Right lobe of liver (tissue), 6 donors: ENCODE measurements at regions not wholly inside any gene's neighbourhood (a gene's known extent, or its start where the extent isn't known, plus 50 kb on each side); places are given as distances from the start of the nearest gene placed in this dataset.
A peak's percentile ranks its signal among the peaks of the same experiment; 100 is the strongest.
"Not testable (repeated sequence)": the region's sequence is repeated elsewhere in the genome, so short reads cannot be mapped to it uniquely, and the experiment has no call there.

Experiments used
- ATAC-seq, 4 donors: fragments of 200-7000 bp; cut with Tn5 transposase; one replicate each; pipeline ENCODE4 v1.9.1; 2020; ENCODE audit warnings: mild to moderate bottlenecking in 4 of 4, moderate library complexity in 4 of 4
- DNase-seq, 3 donors: peaks; one replicate each; pipeline ENCODE4 v3.0.0-alpha.2; 2020
- H3K27ac ChIP-seq, 3 donors: fragments of 200-600 bp; one replicate each; pipeline ENCODE4 v1.8.0; 2022
- H3K27me3 ChIP-seq, 2 donors: fragments of 200-600 bp; one replicate each; pipeline ENCODE4 v1.8.0; 2022
- H3K36me3 ChIP-seq, 4 donors: fragments of 200-600 bp; sonication (generic) in 1 of 4; one replicate each; pipeline versions ENCODE4 v1.5.1 to v1.8.0; 2017 to 2022; ENCODE audit warnings: control low read depth in 1 of 4
- H3K4me1 ChIP-seq, 4 donors: fragments of 200-600 bp; sonication (generic) in 1 of 4; one replicate each; pipeline versions ENCODE4 v1.5.1 to v1.8.0; 2017 to 2022; ENCODE audit warnings: control low read depth in 1 of 4
- H3K4me3 ChIP-seq, 3 donors: fragments of 200-600 bp; one replicate each; pipeline ENCODE4 v1.8.0; 2022
- H3K9me3 ChIP-seq, 4 donors: fragments of 200-600 bp; sonication (generic) in 1 of 4; one replicate each; pipeline versions ENCODE4 v1.5.1 to v1.8.0; 2017 to 2022; ENCODE audit warnings: control low read depth in 1 of 4
- POLR2A ChIP-seq: fragments of 450-650 bp; IDR thresholded peaks from one replicate; pipeline ENCODE4 v1.6.1; 2017; ENCODE audit warnings: antibody characterized with exemption, mild to moderate bottlenecking
- WGBS: methylation state at CpG from one replicate; pipeline ENCODE4 v1.1.6; 2018; ENCODE audit warnings: low coverage, low lambda C conversion rate; ENCODE audit not compliant: insufficient coverage; ENCODE audit errors: missing lambda C conversion rate; 5-methylcytosine and 5-hydroxymethylcytosine counted together
- intact Hi-C, 2 donors: fragments of 100-400 bp; cut with DNase I; formaldehyde crosslinking; loops; one replicate each; pipeline versions ENCODE4 v1.11.2 to v1.14.1; 2022
- TF ChIP-seq, protein P1 (sequence below), 4 donors: fragments of 200-600 bp in 3 of 4; fragments of 450-650 bp in 1 of 4; IDR thresholded peaks; one replicate each; pipeline versions ENCODE4 v1.5.1 to v1.8.0; 2016 to 2022; ENCODE audit warnings: antibody characterized with exemption in 4 of 4, mild to moderate bottlenecking in 2 of 4
- donor health status: DM: no; HTN: yes; CAD: no.
- donor health status: DM: no; HTN: no; CAD: no.
- donor health status: DM: no; HTN: no; CAD: no.
- donor health status: DM: no; HTN: yes; CAD: no.
- donor health status: DM: no; HTN: yes; CAD: no.

DNA sequence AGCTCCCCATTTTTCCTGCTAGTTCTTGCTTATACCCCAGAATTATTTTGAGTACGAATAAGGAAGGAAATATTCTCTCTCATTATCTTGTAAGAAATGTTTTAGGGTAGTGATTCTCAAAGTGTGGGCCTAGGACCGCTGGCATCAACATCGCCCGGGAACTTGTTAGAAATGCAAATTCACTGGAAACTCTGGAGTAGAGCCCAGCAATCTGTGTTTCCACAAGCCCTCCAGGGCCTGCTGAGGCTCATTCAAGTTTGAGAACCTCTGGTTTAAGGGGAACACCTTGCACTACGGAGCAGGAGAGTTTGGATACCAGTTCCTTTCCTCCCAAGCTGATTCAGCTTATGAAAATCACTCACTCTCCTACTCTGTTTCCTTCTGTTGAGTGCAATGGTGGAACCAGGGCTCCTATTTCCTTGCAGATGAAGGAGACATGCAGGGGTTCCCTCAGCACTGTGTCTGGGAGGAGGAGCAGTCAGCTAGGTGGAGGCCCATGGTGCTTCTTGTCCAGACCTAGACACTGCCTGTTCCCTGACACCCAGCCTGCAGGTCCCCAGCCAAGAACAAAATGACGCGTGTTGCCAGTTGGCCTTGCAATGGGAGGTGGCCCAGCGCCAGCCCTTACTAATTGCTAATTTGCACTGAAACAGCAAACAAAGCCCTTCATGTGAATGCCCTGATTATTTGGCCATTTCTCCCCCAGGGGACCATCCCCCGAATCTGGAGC is 68.5 kb downstream of the CYTL1 start:
- H3K4me3 ChIP-seq = no peak overlapping the region
- no peaks in the 10 kb centered on the region for H3K9me3 ChIP-seq
- intact Hi-C loops = no loop called here
- ATAC-seq (no peak), DNase-seq (no peak)
- no peaks in the 10 kb centered on the region for H3K4me1 ChIP-seq
- TF ChIP-seq, protein P1, sequence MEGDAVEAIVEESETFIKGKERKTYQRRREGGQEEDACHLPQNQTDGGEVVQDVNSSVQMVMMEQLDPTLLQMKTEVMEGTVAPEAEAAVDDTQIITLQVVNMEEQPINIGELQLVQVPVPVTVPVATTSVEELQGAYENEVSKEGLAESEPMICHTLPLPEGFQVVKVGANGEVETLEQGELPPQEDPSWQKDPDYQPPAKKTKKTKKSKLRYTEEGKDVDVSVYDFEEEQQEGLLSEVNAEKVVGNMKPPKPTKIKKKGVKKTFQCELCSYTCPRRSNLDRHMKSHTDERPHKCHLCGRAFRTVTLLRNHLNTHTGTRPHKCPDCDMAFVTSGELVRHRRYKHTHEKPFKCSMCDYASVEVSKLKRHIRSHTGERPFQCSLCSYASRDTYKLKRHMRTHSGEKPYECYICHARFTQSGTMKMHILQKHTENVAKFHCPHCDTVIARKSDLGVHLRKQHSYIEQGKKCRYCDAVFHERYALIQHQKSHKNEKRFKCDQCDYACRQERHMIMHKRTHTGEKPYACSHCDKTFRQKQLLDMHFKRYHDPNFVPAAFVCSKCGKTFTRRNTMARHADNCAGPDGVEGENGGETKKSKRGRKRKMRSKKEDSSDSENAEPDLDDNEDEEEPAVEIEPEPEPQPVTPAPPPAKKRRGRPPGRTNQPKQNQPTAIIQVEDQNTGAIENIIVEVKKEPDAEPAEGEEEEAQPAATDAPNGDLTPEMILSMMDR (IDR thresholded peaks at IDR 0.05) = no peak
- TF ChIP-seq POLR2A = no peak
- no peaks in the 10 kb centered on the region for H3K36me3 ChIP-seq
- H3K27me3 ChIP-seq = no peaks in the 10 kb centered on the region
- WGBS = 58% methylated on average over 6 of the region's 9 CpGs
- no peak overlapping the region for H3K27ac ChIP-seq

DNA sequence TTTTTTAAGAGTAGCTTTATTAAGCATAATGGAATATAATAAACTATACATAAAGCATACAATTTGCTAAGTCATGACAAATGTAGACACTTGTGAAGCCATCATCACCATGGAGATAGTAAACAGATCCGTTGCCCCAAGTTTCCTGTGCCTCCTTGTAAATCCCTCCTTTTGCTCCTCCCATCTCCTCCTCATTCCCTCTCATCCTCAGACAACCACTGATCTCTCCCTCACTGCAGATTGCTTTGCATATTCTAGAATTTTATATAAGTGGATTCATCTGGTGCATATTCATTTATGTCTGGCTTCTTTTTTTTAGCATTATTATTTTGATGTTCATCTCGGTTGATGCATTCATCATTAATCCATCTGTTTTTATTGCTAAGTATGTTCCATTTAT is 67.0 kb downstream of the CYTL1 start:
- no peak for TF ChIP-seq POLR2A
- no peak for DNase-seq
- 47% methylated on average over 2 of the region's 2 CpGs for WGBS
- Histone ChIP-seq H3K27me3 (no peaks in the 10 kb centered on the region), H3K9me3 (no peaks in the 10 kb centered on the region), H3K4me1 (no peaks in the 10 kb centered on the region), H3K36me3 (no peaks in the 10 kb centered on the region), H3K4me3 (no peak overlapping the region), H3K27ac (no peak overlapping the region)
- intact Hi-C loops = no loop called here
- ATAC-seq = no peak

DNA sequence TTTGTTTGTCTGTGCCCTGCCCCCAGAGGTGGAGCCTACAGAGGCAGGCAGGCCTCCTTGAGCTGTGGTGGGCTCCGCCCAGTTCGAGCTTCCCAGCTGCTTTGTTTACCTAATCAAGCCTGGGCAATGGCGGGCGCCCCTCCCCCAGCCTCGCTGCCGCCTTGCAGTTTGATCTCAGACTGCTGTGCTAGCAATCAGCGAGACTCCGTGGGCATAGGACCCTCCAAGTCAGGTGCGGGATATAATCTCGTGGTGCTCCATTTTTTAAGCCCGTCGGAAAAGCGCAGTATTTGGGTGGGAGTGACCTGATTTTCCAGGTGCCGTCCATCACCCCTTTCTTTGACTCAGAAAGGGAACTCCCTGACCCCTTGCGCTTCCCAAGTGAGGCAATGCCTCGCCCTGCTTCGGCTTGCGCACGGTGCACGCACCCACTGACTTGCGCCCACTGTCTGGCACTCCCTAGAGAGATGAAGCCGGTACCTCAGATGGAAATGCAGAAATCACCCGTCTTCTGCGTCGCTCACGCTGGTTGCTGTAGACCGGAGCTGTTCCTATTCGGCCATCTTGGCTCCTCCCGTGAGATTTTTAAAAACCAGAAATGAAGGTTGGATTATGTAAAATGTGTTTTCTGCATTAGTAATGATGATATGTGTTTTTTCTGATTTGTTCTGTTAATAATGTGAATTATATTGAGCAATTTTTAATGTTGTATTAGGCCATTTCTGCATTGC is 59.7 kb downstream of the CYTL1 start:
- intact Hi-C loops, H3K27me3 ChIP-seq, H3K4me1 ChIP-seq, H3K27ac ChIP-seq, H3K36me3 ChIP-seq, DNase-seq, H3K4me3 ChIP-seq, ATAC-seq: not testable (repeated sequence)
- H3K9me3 ChIP-seq = peaks cover 0 to 14% (median 4%) of the 10 kb centered on the region in 4 donors
- 84% methylated on average over 4 of the region's 29 CpGs for WGBS

DNA sequence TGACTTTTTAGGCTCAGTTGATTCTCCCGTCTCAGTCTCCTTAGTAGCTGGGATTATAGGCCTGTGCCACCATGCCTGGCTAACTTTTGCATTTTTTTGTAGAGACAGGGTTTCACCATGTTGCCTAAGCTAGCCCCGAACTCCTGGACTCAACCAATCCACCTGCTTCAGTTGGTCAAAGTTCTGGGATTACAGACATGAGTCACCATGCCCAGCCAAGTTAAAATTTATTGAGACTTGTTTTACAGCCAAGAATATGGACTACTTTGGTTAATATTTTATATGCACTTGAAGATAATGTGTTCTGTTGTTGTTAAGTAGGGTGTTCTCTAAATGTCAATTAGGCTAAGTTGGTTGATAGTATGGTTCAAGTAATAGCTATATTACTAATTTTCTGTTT is 58.7 kb downstream of the CYTL1 start:
- Histone ChIP-seq H3K4me3 (no peak overlapping the region), H3K27me3 (no peaks in the 10 kb centered on the region), H3K9me3 (peaks cover 0 to 14% (median 4%) of the 10 kb centered on the region in 4 donors), H3K27ac (no peak overlapping the region), H3K4me1 (no peaks in the 10 kb centered on the region), H3K36me3 (no peaks in the 10 kb centered on the region)
- WGBS = 40% methylated on average over 2 of the region's 2 CpGs
- no peak for TF ChIP-seq POLR2A
- TF ChIP-seq, protein P1 (IDR thresholded peaks at IDR 0.05) = no peak
- DNase-seq (no peak), ATAC-seq (peak in 1 of 4 donors; percentile 65)
- intact Hi-C loops = no loop called here

DNA sequence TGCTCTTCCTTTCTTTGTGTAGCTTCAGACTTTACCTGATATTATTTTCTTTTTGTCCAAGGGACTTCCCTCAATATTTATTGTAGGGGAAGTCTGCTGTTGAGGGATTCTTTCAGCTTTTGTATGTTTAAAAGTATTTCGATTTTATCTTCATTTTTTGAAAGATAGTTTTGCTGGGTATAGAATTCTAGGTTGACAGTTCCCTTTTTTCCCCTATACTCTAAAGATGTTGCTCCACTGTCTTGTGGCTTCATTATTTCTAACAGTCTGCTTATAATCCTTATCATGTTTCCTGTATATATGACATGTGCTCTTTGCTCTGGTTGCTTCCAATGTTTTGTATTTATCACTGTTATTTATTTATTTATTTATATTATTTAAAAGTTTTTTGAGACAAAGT is 57.3 kb downstream of the CYTL1 start:
- Histone ChIP-seq H3K9me3 (peaks cover 0 to 14% (median 4%) of the 10 kb centered on the region in 4 donors), H3K27me3 (no peaks in the 10 kb centered on the region), H3K36me3 (no peaks in the 10 kb centered on the region), H3K4me3 (no peak overlapping the region), H3K27ac (no peak overlapping the region), H3K4me1 (no peaks in the 10 kb centered on the region)
- TF ChIP-seq, protein P1 (IDR thresholded peaks at IDR 0.05) = no peak
- TF ChIP-seq POLR2A = no peak
- DNase-seq = no peak
- no peak for ATAC-seq
- WGBS = 36% methylated on average over 1 of the region's 1 CpG
- intact Hi-C loops = no loop called here
